ENCODE measurements at regions not wholly inside any gene's neighbourhood (a gene's known extent, or its start where the extent isn't known, plus 50 kb on each side); places are given as distances from the start of the nearest gene placed in this dataset.

- no peak overlapping the region for H2AK5ac ChIP-seq (ENCODE audit: insufficient read length, low read length)
- WGBS (ENCODE audit: extremely low coverage, insufficient read length, low lambda C conversion rate), result no CpG with 5 or more reads among the region's 4 CpGs
- Mint-ChIP-seq H3K36me3 (ENCODE audit: insufficient read depth in 1 of 3, low read depth in 3 of 3) (no peaks in the 10 kb centered on the region), H3K4me3 (no peak overlapping the region), H3K4me1 (peaks cover 10 to 18% of the 10 kb centered on the region in 2 experiments), H3K27ac (peak overlapping the region in 1 of 3 experiments; percentile 4; a peak in 1 of 7 replicates), H3K27me3 (ENCODE audit: low read depth) (peaks cover 3% of the 10 kb centered on the region), H3K9me3 (no peaks in the 10 kb centered on the region)
- H3K9ac ChIP-seq (ENCODE audit: extremely low read depth, insufficient read length, low read length), result no peak overlapping the region
- H3K4ac ChIP-seq (ENCODE audit: low read depth, low read length), result no peak overlapping the region
- no peaks in the 10 kb centered on the region for H3K27me3 ChIP-seq (ENCODE audit: insufficient read depth, low read length)
- TF ChIP-seq CTCF (conservative IDR thresholded peaks at IDR 0.05), result no peak
- H3K23me2 ChIP-seq (ENCODE audit: insufficient read length, low read depth, low read length, poor library complexity, severe bottlenecking), result no peaks in the 10 kb centered on the region
- H2BK120ac ChIP-seq (ENCODE audit: low read depth, low read length, poor library complexity, severe bottlenecking), result no peak overlapping the region
- no peak overlapping the region for H3T11ph ChIP-seq (ENCODE audit: low read length)
- H2BK15ac ChIP-seq (ENCODE audit: low read depth, low read length), result no peak overlapping the region
- no peak overlapping the region for H2BK5ac ChIP-seq (ENCODE audit: insufficient read length, low read length)
- no peak overlapping the region for H2BK12ac ChIP-seq (ENCODE audit: insufficient read length, low read depth, low read length)
- no peak overlapping the region for H3K18ac ChIP-seq (ENCODE audit: insufficient read length, low read depth, low read length)
- no peak overlapping the region for H2BK20ac ChIP-seq (ENCODE audit: low read depth, low read length, poor library complexity, severe bottlenecking)
- H4K5ac ChIP-seq (ENCODE audit: insufficient read length, low read depth, low read length), result no peak overlapping the region
- H4K20me1 ChIP-seq (ENCODE audit: control insufficient read depth, insufficient read depth, insufficient read length), result no peaks in the 10 kb centered on the region
- H3K9me3 ChIP-seq (ENCODE audit: control insufficient read depth, low read depth, low read length), result no peaks in the 10 kb centered on the region
- no peaks in the 10 kb centered on the region for H3K79me2 ChIP-seq (ENCODE audit: insufficient read depth, low read length)
- no peak overlapping the region for H3K23ac ChIP-seq (ENCODE audit: insufficient read length, low read depth, low read length)
- H4K91ac ChIP-seq (ENCODE audit: insufficient read length, low read depth, low read length), result no peak overlapping the region
- no peak overlapping the region for H3K56ac ChIP-seq (ENCODE audit: insufficient read length, low read depth, low read length)
- no peak overlapping the region for H3K4me2 ChIP-seq (ENCODE audit: insufficient read depth, insufficient read length, low read length)
- H2AFZ ChIP-seq (ENCODE audit: low read length), result no peak overlapping the region
- H3K4me1 ChIP-seq (ENCODE audit: insufficient read depth, low read length), result no peaks in the 10 kb centered on the region
- no peak overlapping the region for H4K8ac ChIP-seq (replicated peaks; ENCODE audit: insufficient read length, low read depth, low read length)
- DNase-seq, result peak; percentile 40
- H3K79me1 ChIP-seq (ENCODE audit: insufficient read depth, low read depth, low read length, poor library complexity, severe bottlenecking), result no peaks in the 10 kb centered on the region
- H3K27ac ChIP-seq (ENCODE audit: insufficient read length, low read depth, low read length), result no peak overlapping the region
- no peak overlapping the region for H3K14ac ChIP-seq (ENCODE audit: insufficient read depth, low read length)
These were observed 448.5 kb downstream of the XPNPEP1 start for GRCh38 chr10:109474812-109475211.

All from H9 (cell line).